ENCODE measurements at regions not wholly inside any gene's neighbourhood (a gene's known extent, or its start where the extent isn't known, plus 50 kb on each side); places are given as distances from the start of the nearest gene placed in this dataset.

DNA sequence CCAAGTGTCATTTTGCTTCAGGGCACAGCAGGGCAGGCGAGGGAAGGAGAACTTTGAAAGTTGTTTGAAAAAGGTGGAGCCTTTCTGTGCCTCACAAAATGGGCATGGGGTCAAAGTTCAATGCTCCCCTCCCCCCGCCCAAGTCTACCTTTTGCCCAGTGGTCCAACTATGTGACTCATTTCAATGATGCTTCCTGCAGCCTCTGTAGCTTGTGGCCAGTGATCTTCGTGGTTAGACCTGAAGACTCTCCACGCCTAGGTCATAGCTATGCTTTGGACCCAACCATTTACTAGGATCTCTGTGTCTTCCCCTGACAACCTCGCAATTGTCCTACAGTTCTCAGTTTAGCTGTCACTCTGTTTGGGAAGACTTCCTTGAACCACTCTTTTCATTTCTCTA, 280.3 kb upstream of the GJB5 start:
- Histone ChIP-seq H3K9me3 (ENCODE audit: low read length) (no peaks in the 10 kb centered on the region), H2AFZ (ENCODE audit: low read length) (no peak overlapping the region), H3K4me2 (ENCODE audit: low read length) (no peak overlapping the region), H3K4me3 (ENCODE audit: low read length) (no peak overlapping the region), H3K9me2 (replicated peaks; ENCODE audit: low read length) (no peaks in the 10 kb centered on the region), H3K36me3 (ENCODE audit: low read depth, low read length) (no peaks in the 10 kb centered on the region), H4K20me1 (ENCODE audit: low read length) (no peaks in the 10 kb centered on the region), H3K79me2 (ENCODE audit: low read length) (no peaks in the 10 kb centered on the region), H3K27me3 (ENCODE audit: low read length) (peaks cover 11% of the 10 kb centered on the region), H3F3A (ENCODE audit: low read length, unreplicated experiment) (no peaks in the 10 kb centered on the region), H3K27ac (ENCODE audit: low read length) (no peak overlapping the region), H3K4me1 (ENCODE audit: insufficient read depth, low read length) (no peaks in the 10 kb centered on the region), H3K9ac (ENCODE audit: low read length) (no peak overlapping the region)
- DNase-seq (no peak), ATAC-seq (no peak)
- TF ChIP-seq EZH2phosphoT487 (IDR thresholded peaks at IDR 0.05; ENCODE audit: borderline replicate concordance, low read length) (no peak), EZH2 (IDR thresholded peaks at IDR 0.05; ENCODE audit: low read length, unreplicated experiment) (no peak)
- TF ChIP-seq, protein P1, sequence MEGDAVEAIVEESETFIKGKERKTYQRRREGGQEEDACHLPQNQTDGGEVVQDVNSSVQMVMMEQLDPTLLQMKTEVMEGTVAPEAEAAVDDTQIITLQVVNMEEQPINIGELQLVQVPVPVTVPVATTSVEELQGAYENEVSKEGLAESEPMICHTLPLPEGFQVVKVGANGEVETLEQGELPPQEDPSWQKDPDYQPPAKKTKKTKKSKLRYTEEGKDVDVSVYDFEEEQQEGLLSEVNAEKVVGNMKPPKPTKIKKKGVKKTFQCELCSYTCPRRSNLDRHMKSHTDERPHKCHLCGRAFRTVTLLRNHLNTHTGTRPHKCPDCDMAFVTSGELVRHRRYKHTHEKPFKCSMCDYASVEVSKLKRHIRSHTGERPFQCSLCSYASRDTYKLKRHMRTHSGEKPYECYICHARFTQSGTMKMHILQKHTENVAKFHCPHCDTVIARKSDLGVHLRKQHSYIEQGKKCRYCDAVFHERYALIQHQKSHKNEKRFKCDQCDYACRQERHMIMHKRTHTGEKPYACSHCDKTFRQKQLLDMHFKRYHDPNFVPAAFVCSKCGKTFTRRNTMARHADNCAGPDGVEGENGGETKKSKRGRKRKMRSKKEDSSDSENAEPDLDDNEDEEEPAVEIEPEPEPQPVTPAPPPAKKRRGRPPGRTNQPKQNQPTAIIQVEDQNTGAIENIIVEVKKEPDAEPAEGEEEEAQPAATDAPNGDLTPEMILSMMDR (conservative IDR thresholded peaks at IDR 0.05; ENCODE audit: low read depth, low read length) = no peak
- intact Hi-C loops (cut with micrococcal nuclease) = no loop called here
- CTCF ChIA-PET = no interaction called here
- BruUV-seq (replicated peaks) = no TSS peak
- POLR2A ChIA-PET (ENCODE audit: unreplicated experiment) = no interaction called here

DNA sequence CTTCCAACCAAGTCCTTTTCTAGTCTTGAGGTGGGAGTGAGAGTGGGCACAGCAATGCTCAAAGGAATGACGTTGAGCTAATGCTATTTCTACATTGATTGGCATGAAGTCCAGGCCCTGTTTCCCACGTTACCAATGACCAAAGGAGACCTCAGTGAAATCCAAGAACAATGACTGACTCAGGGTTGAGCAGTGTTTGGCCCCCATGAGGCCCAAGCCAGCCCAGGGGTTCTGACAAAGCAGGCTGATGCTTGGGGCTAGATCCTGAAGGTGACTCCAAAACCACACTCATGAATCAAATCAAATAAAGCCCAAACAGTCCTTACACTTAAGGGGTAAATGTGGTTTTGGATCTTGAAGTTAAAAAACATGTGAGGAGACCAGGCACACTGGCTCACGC, 278.5 kb upstream of the GJB5 start:
- Histone ChIP-seq H3K79me2 (ENCODE audit: low read length) (no peaks in the 10 kb centered on the region), H3K4me1 (ENCODE audit: insufficient read depth, low read length) (no peaks in the 10 kb centered on the region), H2AFZ (ENCODE audit: low read length) (no peak overlapping the region), H3F3A (ENCODE audit: low read length, unreplicated experiment) (no peaks in the 10 kb centered on the region), H3K9me3 (ENCODE audit: low read length) (no peaks in the 10 kb centered on the region), H3K4me3 (ENCODE audit: low read length) (no peak overlapping the region), H3K36me3 (ENCODE audit: low read depth, low read length) (no peaks in the 10 kb centered on the region), H4K20me1 (ENCODE audit: low read length) (no peaks in the 10 kb centered on the region), H3K4me2 (ENCODE audit: low read length) (no peak overlapping the region), H3K9ac (ENCODE audit: low read length) (no peak overlapping the region), H3K9me2 (replicated peaks; ENCODE audit: low read length) (no peaks in the 10 kb centered on the region), H3K27ac (ENCODE audit: low read length) (no peak overlapping the region), H3K27me3 (ENCODE audit: low read length) (no peaks in the 10 kb centered on the region; the same call in 1 of the 2 replicates)
- CTCF ChIA-PET = no interaction called here
- TF ChIP-seq EZH2 (IDR thresholded peaks at IDR 0.05; ENCODE audit: low read length, unreplicated experiment) (no peak), EZH2phosphoT487 (IDR thresholded peaks at IDR 0.05; ENCODE audit: borderline replicate concordance, low read length) (no peak)
- TF ChIP-seq, protein P1 (conservative IDR thresholded peaks at IDR 0.05; ENCODE audit: low read depth, low read length) = no peak
- ATAC-seq (no peak), DNase-seq (peak; percentile 2)
- no TSS peak for BruUV-seq (replicated peaks)
- POLR2A ChIA-PET (ENCODE audit: unreplicated experiment) = no interaction called here
- intact Hi-C loops (cut with micrococcal nuclease) = no loop called here

- Histone ChIP-seq H3K36me3 (ENCODE audit: low read depth, low read length) (no peaks in the 10 kb centered on the region), H3K4me3 (ENCODE audit: low read length) (no peak overlapping the region), H2AFZ (ENCODE audit: low read length) (no peak overlapping the region), H3K27me3 (ENCODE audit: low read length) (peaks cover 10% of the 10 kb centered on the region; the same call in 1 of the 2 replicates), H3K9me3 (ENCODE audit: low read length) (no peaks in the 10 kb centered on the region), H3K9ac (ENCODE audit: low read length) (no peak overlapping the region), H3K9me2 (replicated peaks; ENCODE audit: low read length) (no peaks in the 10 kb centered on the region), H4K20me1 (ENCODE audit: low read length) (no peaks in the 10 kb centered on the region), H3K27ac (ENCODE audit: low read length) (no peak overlapping the region), H3K4me1 (ENCODE audit: insufficient read depth, low read length) (no peaks in the 10 kb centered on the region), H3K4me2 (ENCODE audit: low read length) (no peak overlapping the region), H3K79me2 (ENCODE audit: low read length) (no peaks in the 10 kb centered on the region), H3F3A (ENCODE audit: low read length, unreplicated experiment) (no peaks in the 10 kb centered on the region)
- intact Hi-C loops (cut with micrococcal nuclease) = no loop called here
- BruUV-seq (replicated peaks) = no TSS peak
- DNase-seq = no peak
- ChIA-PET CTCF (no interaction called here), POLR2A (ENCODE audit: unreplicated experiment) (no interaction called here)
- no peak for TF ChIP-seq EZH2 (IDR thresholded peaks at IDR 0.05; ENCODE audit: low read length, unreplicated experiment)
- TF ChIP-seq, protein P1 (conservative IDR thresholded peaks at IDR 0.05; ENCODE audit: low read depth, low read length) = no peak
- TF ChIP-seq EZH2phosphoT487 (IDR thresholded peaks at IDR 0.05; ENCODE audit: borderline replicate concordance, low read length) = no peak
- ATAC-seq = no peak
These were observed 277.2 kb upstream of the GJB5 start for GRCh38 chr1:34477632-34478141.
